ENCODE measurements at regions not wholly inside any gene's neighbourhood (a gene's known extent, or its start where the extent isn't known, plus 50 kb on each side); places are given as distances from the start of the nearest gene placed in this dataset.

DNA sequence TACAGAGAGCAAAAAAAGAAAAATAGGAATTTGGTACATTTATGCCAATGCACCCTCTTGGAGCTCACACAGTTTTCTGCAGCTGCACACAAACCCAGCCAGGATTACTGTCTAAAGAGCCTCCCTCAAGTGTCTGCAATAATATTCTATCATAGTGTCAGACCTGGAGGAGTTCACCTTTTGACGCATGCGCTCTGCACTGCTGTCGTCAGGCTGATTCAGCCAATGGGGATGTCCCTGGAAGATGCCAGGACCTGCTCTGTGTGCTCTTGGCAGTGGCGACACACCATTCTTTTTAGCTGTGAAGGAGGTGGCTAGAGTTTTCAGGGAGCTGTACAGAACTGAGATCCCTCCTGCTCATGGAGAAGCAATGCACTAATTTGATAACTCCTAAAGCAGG is 249.0 kb upstream of the KIRREL3 start:
- H3K27ac ChIP-seq, result no peak overlapping the region
- no peaks in the 10 kb centered on the region for H3K9me3 ChIP-seq
- no peak overlapping the region for H3K4me3 ChIP-seq
- no peaks in the 10 kb centered on the region for H3K36me3 ChIP-seq
- H3K4me1 ChIP-seq, result no peaks in the 10 kb centered on the region
- H3K27me3 ChIP-seq, result no peaks in the 10 kb centered on the region
- intact Hi-C loops (cut with DNase I; ENCODE audit: low total_unique reads), result no loop called here
- no peak for DNase-seq
- TF ChIP-seq, protein P1, sequence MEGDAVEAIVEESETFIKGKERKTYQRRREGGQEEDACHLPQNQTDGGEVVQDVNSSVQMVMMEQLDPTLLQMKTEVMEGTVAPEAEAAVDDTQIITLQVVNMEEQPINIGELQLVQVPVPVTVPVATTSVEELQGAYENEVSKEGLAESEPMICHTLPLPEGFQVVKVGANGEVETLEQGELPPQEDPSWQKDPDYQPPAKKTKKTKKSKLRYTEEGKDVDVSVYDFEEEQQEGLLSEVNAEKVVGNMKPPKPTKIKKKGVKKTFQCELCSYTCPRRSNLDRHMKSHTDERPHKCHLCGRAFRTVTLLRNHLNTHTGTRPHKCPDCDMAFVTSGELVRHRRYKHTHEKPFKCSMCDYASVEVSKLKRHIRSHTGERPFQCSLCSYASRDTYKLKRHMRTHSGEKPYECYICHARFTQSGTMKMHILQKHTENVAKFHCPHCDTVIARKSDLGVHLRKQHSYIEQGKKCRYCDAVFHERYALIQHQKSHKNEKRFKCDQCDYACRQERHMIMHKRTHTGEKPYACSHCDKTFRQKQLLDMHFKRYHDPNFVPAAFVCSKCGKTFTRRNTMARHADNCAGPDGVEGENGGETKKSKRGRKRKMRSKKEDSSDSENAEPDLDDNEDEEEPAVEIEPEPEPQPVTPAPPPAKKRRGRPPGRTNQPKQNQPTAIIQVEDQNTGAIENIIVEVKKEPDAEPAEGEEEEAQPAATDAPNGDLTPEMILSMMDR (IDR thresholded peaks at IDR 0.05), result no peak
- TF ChIP-seq POLR2A (IDR thresholded peaks at IDR 0.05), result no peak

DNA sequence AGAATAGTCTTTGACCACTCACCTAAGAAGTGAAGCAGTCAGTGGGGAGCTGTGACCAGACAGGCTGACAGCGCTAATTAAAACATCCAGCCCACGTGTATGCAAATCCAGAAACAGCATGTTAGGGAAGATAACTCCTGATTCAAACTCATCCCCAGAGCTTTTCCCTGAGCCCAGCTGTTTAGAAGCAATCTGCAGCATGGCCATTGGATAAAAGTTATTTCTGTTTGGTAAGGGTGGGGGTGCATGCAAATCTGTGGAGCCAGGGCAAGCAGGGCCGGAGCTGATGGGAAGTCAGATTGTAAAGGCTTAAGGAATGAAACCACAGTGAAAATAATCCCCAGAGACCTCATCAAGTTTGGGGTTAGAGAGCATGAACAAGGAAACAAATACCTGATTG is 247.9 kb upstream of the KIRREL3 start:
- Histone ChIP-seq H3K27me3 (no peaks in the 10 kb centered on the region), H3K27ac (no peak overlapping the region), H3K9me3 (no peaks in the 10 kb centered on the region), H3K4me1 (no peaks in the 10 kb centered on the region), H3K4me3 (no peak overlapping the region), H3K36me3 (no peaks in the 10 kb centered on the region)
- no peak for TF ChIP-seq POLR2A (IDR thresholded peaks at IDR 0.05)
- TF ChIP-seq, protein P1 (IDR thresholded peaks at IDR 0.05), result no peak
- DNase-seq, result no peak
- intact Hi-C loops (cut with DNase I; ENCODE audit: low total_unique reads), result no loop called here

DNA sequence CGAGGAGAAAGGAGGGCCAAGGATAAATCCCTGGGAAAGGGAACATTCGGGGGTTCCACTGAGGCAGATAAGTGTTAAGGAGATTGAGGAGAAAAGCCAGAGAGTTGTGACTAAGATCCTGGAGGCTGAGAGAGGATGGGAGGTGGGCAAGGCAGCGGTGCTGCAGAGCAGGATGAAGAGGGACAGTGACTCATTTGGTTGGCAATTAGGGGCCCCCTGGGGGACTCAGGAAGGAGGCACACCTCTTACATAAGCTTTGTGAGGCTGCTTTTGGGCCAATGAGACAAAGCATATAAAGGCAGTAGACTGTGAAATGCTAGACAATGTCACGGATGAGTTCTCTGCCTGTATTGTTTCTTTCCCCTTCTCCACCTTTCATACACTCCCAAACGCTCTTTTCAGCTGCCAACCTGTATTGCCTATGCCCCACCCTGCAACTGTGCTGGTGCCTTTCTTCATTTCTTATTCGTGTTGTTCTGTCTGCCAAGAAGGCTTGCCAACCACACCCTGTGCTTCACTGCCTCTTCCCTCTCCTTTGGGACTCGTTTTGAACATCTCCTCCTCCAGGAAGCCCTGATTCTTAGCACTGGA is 246.8 kb upstream of the KIRREL3 start:
- no peak for DNase-seq
- Histone ChIP-seq H3K27me3 (no peaks in the 10 kb centered on the region), H3K4me1 (no peaks in the 10 kb centered on the region), H3K9me3 (no peaks in the 10 kb centered on the region), H3K36me3 (no peaks in the 10 kb centered on the region), H3K27ac (no peak overlapping the region), H3K4me3 (no peak overlapping the region)
- intact Hi-C loops (cut with DNase I; ENCODE audit: low total_unique reads), result no loop called here
- TF ChIP-seq, protein P1 (IDR thresholded peaks at IDR 0.05), result no peak
- no peak for TF ChIP-seq POLR2A (IDR thresholded peaks at IDR 0.05)

DNA sequence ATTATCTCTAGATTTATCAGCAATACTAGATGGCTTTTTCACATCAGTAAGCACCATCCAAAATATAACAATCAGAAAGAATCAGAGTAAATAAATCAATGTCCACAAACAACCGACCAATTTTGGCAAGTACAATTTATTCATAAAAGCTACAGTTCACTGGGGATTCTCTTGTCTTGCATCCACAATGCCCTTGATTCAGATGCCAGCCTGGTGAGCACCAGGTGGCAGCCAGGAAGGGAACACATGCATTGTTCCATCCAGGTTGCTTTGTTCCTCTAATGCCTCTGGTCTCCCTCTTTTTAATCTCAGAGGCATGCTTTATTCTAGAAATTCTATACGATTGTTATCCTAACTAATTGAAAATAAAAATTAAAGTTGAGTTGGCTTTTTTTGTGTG is 242.1 kb upstream of the KIRREL3 start:
- Histone ChIP-seq H3K27me3 (no peaks in the 10 kb centered on the region), H3K4me3 (no peak overlapping the region), H3K9me3 (no peaks in the 10 kb centered on the region), H3K27ac (no peak overlapping the region), H3K4me1 (no peaks in the 10 kb centered on the region), H3K36me3 (no peaks in the 10 kb centered on the region)
- intact Hi-C loops (cut with DNase I; ENCODE audit: low total_unique reads), result no loop called here
- TF ChIP-seq, protein P1 (IDR thresholded peaks at IDR 0.05), result no peak
- no peak for TF ChIP-seq POLR2A (IDR thresholded peaks at IDR 0.05)
- no peak for DNase-seq

DNA sequence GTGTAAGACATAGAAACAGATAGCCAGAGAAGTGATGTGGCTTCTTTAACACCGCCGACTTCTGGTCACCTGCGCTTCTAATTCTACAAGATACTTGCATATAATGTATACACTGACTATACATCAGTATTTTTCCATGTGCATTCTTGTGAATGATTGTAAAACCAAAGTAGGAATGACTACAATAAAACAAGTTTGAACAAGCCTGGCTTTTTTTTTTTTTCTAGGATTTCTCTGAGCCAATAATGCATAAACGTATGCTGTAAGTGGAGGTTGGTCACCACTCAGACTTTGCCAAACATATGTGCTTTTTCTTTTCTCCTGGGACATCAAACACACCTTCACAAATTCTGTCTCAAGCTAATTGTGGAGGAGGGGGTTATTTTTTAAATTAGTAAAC is 237.8 kb upstream of the KIRREL3 start:
- Histone ChIP-seq H3K27me3 (no peaks in the 10 kb centered on the region), H3K4me1 (no peaks in the 10 kb centered on the region), H3K4me3 (no peak overlapping the region), H3K27ac (no peak overlapping the region), H3K9me3 (no peaks in the 10 kb centered on the region), H3K36me3 (no peaks in the 10 kb centered on the region)
- TF ChIP-seq, protein P1 (IDR thresholded peaks at IDR 0.05), result no peak
- TF ChIP-seq POLR2A (IDR thresholded peaks at IDR 0.05), result no peak
- DNase-seq, result no peak
- intact Hi-C loops (cut with DNase I; ENCODE audit: low total_unique reads), result no loop called here

Measured in uterus (tissue), 3 donors.